ENCODE measurements at regions not wholly inside any gene's neighbourhood (a gene's known extent, or its start where the extent isn't known, plus 50 kb on each side); places are given as distances from the start of the nearest gene placed in this dataset.

- intact Hi-C loops (cut with DNase I): no loop called here
Measured at GRCh38 chr5:60404171-60404570, 295.8 kb downstream of the DEPDC1B start.

GRCh38 chr5:60403343-60404006 is 296.5 kb downstream of the DEPDC1B start:
- H3K9me3 ChIP-seq: no peaks in the 10 kb centered on the region
- ATAC-seq (no peak), DNase-seq (no peak)
- 18 to 38% methylated on average over 1 of the region's 1 CpG for WGBS, 2 donors
- H3K36me3 ChIP-seq (replicated peaks in 1 of 2; ENCODE audit: insufficient read depth in 1 of 2, low read depth in 2 of 2): no peaks in the 10 kb centered on the region
- TF ChIP-seq CTCF (IDR thresholded peaks at IDR 0.05): no peak
- TF ChIP-seq POLR2A (IDR thresholded peaks at IDR 0.05): no peak
- H3K4me1 ChIP-seq: no peaks in the 10 kb centered on the region
- H3K4me3 ChIP-seq: no peak overlapping the region
- H3K27ac ChIP-seq: no peak overlapping the region
- intact Hi-C loops (cut with DNase I): no loop called here
- no peaks in the 10 kb centered on the region for H3K27me3 ChIP-seq

More at GRCh38 chr5:60404171-60404570, 295.8 kb downstream of the DEPDC1B start:
- Histone ChIP-seq H3K9me3 (no peaks in the 10 kb centered on the region), H3K4me1 (no peaks in the 10 kb centered on the region), H3K36me3 (replicated peaks in 1 of 2; ENCODE audit: insufficient read depth in 1 of 2, low read depth in 2 of 2) (no peaks in the 10 kb centered on the region), H3K27me3 (no peaks in the 10 kb centered on the region), H3K4me3 (no peak overlapping the region), H3K27ac (no peak overlapping the region)
- ATAC-seq (no peak), DNase-seq (no peak)
- TF ChIP-seq POLR2A (IDR thresholded peaks at IDR 0.05) (no peak), CTCF (IDR thresholded peaks at IDR 0.05) (no peak)
- WGBS, 2 donors: 61 to 83% methylated on average over 1 of the region's 1 CpG

GRCh38 chr5:60402161-60402785 is 297.7 kb downstream of the DEPDC1B start:
- intact Hi-C loops (cut with DNase I): no loop called here
- H3K9me3 ChIP-seq: no peaks in the 10 kb centered on the region
- H3K4me1 ChIP-seq: no peaks in the 10 kb centered on the region
- DNase-seq (no peak), ATAC-seq (no peak)
- no peaks in the 10 kb centered on the region for H3K36me3 ChIP-seq (replicated peaks in 1 of 2; ENCODE audit: insufficient read depth in 1 of 2, low read depth in 2 of 2)
- H3K27ac ChIP-seq: no peak overlapping the region
- WGBS, 2 donors: 71 to 77% methylated on average over 8 of the region's 8 CpGs
- no peak overlapping the region for H3K4me3 ChIP-seq
- TF ChIP-seq POLR2A (IDR thresholded peaks at IDR 0.05): no peak
- TF ChIP-seq CTCF (IDR thresholded peaks at IDR 0.05): no peak
- no peaks in the 10 kb centered on the region for H3K27me3 ChIP-seq

GRCh38 chr5:60401526-60401925 is 298.4 kb downstream of the DEPDC1B start:
- DNase-seq (no peak), ATAC-seq (no peak)
- Histone ChIP-seq H3K4me1 (no peaks in the 10 kb centered on the region), H3K36me3 (replicated peaks in 1 of 2; ENCODE audit: insufficient read depth in 1 of 2, low read depth in 2 of 2) (no peaks in the 10 kb centered on the region), H3K27me3 (no peaks in the 10 kb centered on the region), H3K27ac (no peak overlapping the region), H3K9me3 (no peaks in the 10 kb centered on the region), H3K4me3 (no peak overlapping the region)
- intact Hi-C loops (cut with DNase I): no loop called here
- WGBS, 2 donors: 74 to 75% methylated on average over 7 of the region's 7 CpGs
- TF ChIP-seq POLR2A (IDR thresholded peaks at IDR 0.05): no peak
- TF ChIP-seq CTCF (IDR thresholded peaks at IDR 0.05): no peak

GRCh38 chr5:60399507-60399906 is 300.5 kb downstream of the DEPDC1B start:
- no peaks in the 10 kb centered on the region for H3K27me3 ChIP-seq
- ATAC-seq (no peak), DNase-seq (no peak)
- no peaks in the 10 kb centered on the region for H3K4me1 ChIP-seq
- H3K4me3 ChIP-seq: no peak overlapping the region
- WGBS, 2 donors: 80 to 87% methylated on average over 4 of the region's 4 CpGs
- no peak overlapping the region for H3K27ac ChIP-seq
- TF ChIP-seq POLR2A (IDR thresholded peaks at IDR 0.05): no peak
- TF ChIP-seq CTCF (IDR thresholded peaks at IDR 0.05): no peak
- H3K9me3 ChIP-seq: no peaks in the 10 kb centered on the region
- intact Hi-C loops (cut with DNase I): no loop called here
- H3K36me3 ChIP-seq (replicated peaks in 1 of 2; ENCODE audit: insufficient read depth in 1 of 2, low read depth in 2 of 2): no peaks in the 10 kb centered on the region
